GM18508 (cell line): ENCODE measurements at regions not wholly inside any gene's neighbourhood (a gene's known extent, or its start where the extent isn't known, plus 50 kb on each side); places are given as distances from the start of the nearest gene placed in this dataset.
"Not testable (repeated sequence)": the region's sequence is repeated elsewhere in the genome, so short reads cannot be mapped to it uniquely, and the experiment has no call there.

ENCODE experiments used
- ATAC-seq: cut with Tn5 transposase; IDR thresholded peaks from one replicate; pipeline ENCODE4 v1.9.1; 2021; ENCODE audit warnings: moderate number of reproducible peaks; ENCODE audit not compliant: insufficient read depth, unreplicated experiment

DNA sequence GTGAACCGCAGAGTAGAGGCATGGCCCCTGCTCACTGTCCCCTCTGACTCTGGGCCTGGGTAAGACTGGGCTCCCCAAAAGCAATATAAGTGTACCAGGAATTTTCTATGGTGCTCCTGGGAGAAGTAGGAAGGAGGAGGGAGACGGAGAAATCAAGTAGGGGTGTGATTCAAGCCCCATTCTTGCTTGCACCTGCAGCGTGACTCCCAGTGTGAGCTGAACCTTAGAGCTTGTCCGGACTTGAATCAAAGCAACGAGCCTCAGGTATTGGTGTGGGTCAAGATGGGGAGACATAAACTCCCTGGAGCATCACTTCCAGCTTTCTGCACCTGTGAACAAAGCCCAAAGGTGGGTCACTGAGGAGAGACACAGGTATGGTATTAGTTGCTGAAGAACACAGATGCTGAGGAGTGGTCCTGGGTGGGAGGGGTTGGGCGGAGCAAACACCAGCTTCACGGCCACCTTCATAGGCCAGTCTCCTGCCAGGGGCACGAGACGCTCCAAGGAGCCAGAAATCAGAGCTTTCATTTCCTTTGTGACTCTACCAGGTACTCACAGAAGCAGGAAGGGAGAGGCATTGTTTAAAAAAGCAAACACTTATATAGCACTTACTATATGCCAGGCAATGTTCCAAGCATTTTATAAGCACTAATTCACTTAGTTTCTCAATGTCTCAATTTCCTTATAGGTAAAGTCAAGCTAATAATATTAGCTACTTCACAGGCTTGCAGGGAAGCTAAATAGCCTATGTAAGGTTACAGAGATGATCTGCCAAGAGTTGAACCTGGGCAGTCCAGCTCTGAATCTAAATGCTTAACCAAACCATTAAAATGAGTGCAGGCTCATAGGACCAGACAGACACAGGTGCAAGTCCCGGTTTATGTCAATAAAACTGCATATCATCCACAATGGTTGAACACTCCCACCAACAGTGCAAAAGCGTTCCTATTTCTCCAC, 775.3 kb downstream of the UQCRFS1 start:
- ATAC-seq: no peak

GRCh38 chr19:28436320-28436719, 776.6 kb downstream of the UQCRFS1 start:
- ATAC-seq: no peak

DNA sequence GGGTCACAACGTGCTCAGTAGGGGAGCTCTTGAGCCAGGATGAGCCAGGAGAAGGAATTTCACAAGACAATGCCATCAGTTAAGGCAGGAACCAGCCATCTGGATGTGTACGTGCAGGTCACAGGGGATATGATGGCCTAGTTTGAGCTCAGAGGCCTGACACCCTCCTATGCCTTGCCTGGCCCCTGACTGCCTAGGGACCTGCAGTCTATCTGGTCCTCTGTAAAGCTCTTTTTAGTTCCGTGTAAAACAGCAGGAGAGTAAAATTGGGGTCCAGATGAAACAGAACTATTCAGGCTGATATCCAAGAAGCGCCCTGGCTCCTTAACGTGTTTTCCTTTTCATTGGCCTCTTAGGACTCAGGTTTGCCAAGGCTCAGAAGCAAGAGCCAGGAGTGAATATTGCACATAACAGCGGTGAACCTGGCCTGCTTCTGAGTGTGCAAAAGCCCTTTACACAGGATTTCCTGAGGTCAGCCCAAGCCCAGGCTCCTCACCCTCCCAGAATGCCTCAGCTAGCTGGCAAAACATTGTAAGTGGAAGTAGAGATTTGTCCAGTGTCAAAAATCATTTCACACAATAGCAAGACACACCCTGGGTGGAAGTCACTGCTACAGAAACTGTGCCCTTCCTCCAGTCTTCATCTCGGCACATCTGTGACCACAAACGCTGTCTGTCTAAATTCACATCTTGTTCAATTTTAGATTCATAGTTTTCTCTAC, 777.2 kb downstream of the UQCRFS1 start:
- ATAC-seq: no peak

- not testable (repeated sequence) for ATAC-seq
These were observed 778.2 kb downstream of the UQCRFS1 start for GRCh38 chr19:28434794-28435193.

DNA sequence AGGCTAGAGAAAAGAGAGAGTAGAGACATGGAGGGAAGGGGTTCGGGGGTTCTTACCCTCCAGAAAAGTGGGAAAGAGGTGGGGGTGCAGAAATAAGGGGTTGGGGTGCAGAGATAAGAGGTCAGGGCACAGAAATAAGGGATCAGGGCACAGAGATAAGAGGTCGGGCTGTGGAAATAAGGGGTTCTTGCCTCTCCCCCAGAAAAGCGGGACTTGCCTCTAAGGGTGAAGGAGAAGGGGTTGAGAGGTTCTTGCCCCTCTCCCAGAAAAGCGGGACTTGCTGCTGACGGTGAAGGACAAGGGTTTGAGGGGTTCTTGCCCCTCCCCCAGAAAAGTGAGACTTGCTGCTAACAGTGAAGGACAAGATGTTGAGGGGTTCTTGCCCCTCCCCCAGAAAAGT, 778.6 kb downstream of the UQCRFS1 start:
- not testable (repeated sequence) for ATAC-seq

GRCh38 chr19:28433166-28433565, 779.8 kb downstream of the UQCRFS1 start:
- ATAC-seq: not testable (repeated sequence)

DNA sequence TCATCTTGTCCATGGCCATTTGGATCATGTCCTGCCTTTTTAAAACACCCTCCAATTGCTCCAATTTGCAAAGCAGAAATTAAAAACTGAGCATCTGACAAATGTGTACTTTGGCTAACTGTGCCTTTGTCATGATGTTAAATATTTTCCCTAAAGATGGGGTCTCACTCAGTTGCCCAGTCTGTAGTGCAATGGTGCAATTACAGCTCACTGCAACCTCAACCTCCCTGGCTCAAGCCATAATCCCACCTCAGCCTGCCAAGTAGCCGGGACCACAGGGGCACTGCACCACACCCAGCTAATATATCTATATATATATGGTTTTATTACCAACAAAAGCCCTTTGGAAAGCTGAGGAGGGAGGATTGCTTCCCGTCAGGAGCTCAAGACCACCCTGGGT, 782.7 kb downstream of the UQCRFS1 start:
- no peak for ATAC-seq

DNA sequence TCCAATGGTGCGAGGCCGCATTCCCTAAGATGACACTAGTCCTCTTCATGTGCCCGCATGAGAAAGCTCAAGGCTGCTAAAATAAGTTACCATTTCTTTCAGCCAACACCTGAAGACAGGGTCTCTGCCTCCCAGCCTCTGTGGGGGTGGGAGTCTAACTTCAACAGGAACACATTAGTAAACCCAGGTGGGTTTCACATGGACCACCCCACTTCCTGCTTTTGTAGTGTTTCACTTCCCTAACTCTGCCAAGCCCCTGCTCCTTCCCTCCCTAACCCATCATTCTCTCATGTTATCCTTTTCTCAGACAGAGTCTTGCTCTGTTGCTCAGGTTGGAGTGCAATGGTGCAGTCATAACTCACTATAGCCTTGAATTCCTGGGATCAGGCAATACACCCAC, 783.6 kb downstream of the UQCRFS1 start:
- no peak for ATAC-seq

GRCh38 chr19:28428663-28429348, 784.1 kb downstream of the UQCRFS1 start:
- ATAC-seq: no peak

- no peak for ATAC-seq
These were observed 785.4 kb downstream of the UQCRFS1 start for GRCh38 chr19:28427376-28428083.

DNA sequence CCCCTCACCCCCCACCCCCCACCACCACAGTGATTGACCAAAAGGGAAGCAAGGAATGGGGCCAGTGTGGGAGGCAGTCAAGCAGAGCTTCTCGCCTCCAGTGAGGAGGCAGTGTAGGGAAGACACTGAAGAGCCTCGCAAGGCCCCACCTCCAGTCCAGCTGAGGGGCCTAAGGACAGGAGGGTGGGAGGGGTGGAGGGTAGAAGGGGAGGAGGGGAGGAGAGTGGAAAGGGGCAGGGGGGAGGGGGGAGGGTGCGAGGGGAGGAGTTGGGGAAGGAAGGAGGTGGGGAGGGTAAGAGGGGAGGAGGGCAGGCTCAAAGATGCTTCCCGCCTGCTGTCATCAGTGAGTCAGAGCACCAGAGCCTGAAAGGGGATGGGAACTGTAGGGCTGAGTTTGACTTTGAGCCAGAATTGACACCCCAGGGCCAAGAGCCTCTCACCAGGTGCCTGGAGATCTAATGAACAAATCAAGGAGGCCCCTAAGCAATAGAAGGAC, 786.2 kb downstream of the UQCRFS1 start:
- no peak for ATAC-seq

GRCh38 chr19:28426110-28426729, 786.7 kb downstream of the UQCRFS1 start:
- no peak for ATAC-seq

GRCh38 chr19:28425046-28425931, 787.7 kb downstream of the UQCRFS1 start:
- no peak for ATAC-seq

DNA sequence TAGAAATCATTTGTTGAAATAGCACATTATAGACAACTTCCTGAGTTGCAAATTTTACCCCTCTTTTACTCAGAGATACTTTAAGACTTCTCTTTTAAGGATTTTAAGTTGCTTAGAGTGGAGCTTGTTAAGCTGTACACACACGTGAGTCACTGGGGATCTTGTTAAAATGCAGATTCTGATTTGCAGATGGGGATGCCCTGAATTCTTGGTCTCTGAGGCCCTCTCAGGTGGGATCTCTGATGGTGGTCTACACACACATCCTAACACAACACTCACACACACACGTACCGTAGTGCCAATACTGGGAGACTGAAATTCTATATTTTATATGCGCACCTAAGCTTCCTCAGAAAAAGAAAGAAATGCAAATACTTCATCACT, 788.3 kb downstream of the UQCRFS1 start:
- ATAC-seq: no peak

DNA sequence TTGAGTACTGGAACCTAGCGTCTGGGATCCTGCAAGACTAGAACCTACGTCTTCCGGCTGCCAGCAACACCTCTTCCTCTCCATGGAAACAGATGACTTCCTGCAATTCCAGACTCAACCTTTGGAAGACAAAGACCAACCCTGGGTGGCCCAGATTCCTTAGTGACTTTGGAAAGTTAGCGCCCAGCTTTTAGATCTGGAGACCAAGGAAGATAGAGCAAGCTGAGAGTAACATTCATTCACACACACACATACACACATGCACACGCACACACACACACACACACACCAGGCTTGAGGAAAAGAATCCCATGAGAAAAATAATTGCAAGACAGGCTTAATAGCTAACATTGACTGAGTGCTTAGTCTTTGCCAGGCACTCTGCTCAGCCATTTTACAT, 788.9 kb downstream of the UQCRFS1 start:
- ATAC-seq: no peak

GRCh38 chr19:28422791-28423650, 789.9 kb downstream of the UQCRFS1 start:
- ATAC-seq: no peak

DNA sequence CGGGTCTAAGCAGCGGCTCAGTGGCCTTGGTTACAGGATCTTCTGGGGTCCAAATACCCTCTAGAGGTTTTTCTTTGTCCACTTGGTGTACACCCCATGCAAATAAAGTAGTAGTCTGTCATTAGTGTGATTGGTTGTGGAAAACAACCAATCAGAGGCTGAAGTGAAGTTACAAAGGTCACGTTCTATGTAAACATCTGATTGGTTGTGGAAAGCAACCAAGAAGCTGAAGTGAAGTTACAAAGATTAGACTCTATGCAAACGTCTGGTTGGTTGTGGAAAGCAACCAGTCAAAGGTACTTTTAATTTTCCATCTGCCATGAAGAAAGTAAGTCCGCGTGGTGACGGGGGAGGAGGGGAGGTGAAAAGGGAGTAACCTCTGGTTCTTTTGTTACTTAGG, 790.9 kb downstream of the UQCRFS1 start:
- ATAC-seq: no peak
